NCI-H2171 (cell line): ENCODE measurements at regions not wholly inside any gene's neighbourhood (a gene's known extent, or its start where the extent isn't known, plus 50 kb on each side); places are given as distances from the start of the nearest gene placed in this dataset.

Experiments
- DNase-seq: peaks from one replicate; lab custom pipeline; 2025; lab: John Stamatoyannopoulos, UW

DNA sequence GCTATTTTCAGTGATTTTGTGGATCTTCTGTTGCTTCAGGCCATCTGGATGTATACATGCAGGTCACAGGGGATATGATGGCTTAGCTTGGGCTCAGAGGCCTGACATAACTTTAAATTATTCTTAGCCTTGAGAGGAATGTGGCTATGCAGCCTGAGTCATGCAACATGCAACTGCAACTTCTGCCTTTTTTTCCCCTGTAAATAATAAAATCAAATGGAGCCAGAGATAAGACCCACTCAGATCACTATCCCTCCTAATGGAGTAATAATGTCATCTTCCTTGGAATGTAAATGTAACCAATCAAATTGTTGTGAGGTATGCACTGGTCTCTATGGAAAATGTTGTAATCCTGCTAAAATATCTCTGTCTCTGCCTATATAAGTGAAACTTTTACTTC lies 54.9 kb downstream of the MAGEB17 start:
- no peak for DNase-seq

DNA sequence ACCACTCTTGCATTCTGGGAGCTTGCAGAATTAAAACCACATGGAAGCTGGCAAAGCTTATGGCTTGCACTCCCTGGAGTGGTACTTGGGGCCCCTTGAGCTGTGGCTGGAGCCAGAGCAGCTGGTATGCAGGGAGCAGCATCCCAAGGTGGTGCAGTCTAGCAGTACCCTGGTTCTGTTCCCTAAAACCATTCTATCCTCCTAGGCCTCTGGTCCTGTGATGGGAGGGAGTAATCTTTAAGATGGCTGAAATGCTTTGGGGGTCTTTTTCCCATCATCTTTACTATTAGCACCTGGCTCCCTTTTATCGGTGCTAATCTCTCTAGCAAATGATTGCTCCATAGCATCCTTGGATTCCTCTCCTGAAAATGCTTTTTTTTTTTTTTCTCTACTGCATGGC lies 56.1 kb downstream of the MAGEB17 start:
- no peak for DNase-seq

DNA sequence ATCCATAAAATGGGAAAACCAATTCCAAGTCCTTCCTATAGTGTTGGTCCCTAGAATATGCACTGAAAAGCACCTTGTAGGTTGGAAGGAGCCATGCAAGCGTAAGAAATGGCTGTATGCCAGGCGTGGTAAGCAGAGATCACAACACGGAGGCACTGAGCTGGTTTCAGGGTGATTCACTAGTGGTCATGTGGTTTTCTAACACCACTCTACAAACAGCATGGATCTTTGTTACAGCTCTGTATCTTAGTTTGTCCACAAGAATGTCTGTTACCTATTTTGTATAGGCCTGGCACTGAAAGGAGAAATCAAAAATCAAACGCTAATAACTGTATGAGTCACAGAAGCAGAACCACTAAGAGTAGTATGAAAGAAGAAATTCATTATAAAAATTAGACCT lies 71.9 kb downstream of the MAGEB17 start:
- DNase-seq: no peak

GRCh38 chrX:16240231-16240905 lies 73.1 kb downstream of the MAGEB17 start:
- DNase-seq: no peak

- DNase-seq: no peak
These were observed 73.7 kb downstream of the MAGEB17 start for GRCh38 chrX:16240968-16241367.

- no peak for DNase-seq
These were observed 83.0 kb downstream of the MAGEB17 start for GRCh38 chrX:16250296-16250695.

DNA sequence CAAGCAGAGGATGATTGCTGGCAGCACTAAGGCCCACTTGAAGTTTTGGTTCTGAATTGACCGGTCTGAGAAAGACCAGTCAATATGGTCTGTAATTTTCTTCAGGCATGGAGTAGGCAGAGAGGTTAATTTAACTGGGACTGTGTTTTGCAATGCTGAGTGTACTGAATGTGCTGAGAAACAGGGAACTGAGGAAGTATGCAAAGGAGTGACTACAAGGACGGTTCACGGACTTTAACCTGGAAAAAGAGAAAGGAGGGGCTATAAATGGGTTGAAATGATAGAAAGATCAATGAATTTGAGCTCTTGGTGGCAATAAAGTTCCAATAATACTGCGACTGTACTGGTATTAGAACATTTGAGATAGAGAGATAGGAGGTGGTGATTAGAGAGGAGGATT lies 84.5 kb downstream of the MAGEB17 start:
- no peak for DNase-seq

DNA sequence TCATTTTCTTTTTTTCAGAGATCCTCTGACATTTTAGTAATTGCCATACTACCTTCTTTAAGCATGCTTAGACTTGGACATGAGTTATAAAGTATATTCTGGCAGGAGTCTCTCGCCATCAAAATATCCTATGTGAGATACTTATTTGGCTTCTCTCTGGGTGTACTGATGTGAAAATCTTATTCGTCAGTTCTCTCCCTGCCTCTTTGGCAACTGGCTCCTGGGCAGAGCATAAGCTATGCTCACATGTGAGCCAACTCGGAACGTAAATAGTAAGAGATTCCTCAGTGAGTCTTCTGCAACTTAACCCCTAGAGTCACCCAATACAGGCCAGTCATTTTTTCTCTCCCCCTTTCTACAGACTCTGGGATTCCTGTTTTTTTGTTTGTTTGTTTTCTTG lies 91.6 kb downstream of the MAGEB17 start:
- DNase-seq: no peak

- no peak for DNase-seq
These were observed 100.2 kb downstream of the MAGEB17 start for GRCh38 chrX:16267431-16267830.

DNA sequence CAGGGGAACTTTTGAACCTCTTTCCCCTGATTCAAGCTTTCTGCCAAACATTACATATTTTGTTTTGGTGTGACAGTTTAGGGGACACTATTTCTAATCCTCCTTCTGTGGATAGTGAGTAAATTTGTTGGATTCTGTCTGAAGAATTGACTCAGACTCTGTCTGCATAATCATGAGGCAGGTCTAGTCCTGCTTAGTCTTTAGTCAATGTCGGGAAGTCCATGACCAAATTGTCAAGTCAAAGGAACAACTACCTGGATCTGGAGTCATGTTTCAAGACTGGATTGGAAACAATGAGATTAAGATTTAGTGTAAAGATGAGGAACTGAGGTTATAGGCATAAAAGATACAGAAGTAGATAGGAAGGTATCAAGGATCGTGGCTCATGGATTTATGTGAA lies 100.9 kb downstream of the MAGEB17 start:
- DNase-seq: no peak

DNA sequence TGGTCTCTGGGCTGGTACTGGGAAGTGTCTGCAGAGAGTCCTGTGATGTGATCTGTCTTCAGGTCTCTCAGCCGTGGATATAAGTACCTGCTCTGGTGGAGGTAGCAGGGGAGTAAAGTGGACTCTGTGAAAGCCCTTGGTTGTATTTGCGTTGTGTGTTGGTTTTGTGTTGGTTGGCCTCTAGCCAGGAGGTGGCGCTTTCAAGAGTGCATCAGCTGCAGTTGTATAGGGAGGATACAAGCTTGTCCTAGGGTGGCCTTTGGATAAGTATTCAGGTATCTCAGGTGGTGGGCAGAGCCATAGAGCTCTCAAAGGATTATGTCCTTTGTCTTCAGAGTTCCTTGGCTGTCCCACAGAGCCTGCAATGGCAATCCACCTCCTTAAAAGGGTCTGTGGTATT lies 111.6 kb downstream of the MAGEB17 start:
- no peak for DNase-seq

GRCh38 chrX:16282209-16282608 lies 114.9 kb downstream of the MAGEB17 start:
- DNase-seq: no peak

GRCh38 chrX:16284842-16285241 lies 117.6 kb downstream of the MAGEB17 start:
- no peak for DNase-seq

DNA sequence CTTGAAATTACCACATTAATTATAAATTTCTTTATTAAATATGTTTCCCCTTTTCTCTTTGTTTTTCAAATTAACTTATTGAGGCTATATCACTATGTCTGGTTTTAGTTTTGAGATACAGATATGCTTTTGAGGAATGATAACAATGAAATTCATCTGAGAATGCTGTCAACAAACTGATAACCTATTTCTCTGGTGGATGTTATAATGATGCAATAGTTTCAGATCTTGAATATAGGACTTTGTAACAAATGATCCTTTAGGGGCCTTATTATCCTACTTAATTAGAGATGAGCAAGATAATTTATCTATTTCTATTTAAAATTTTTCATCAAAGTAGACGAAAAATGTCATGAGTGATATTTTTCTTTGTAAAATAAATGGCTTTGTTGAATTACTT lies 123.7 kb downstream of the MAGEB17 start:
- no peak for DNase-seq

DNA sequence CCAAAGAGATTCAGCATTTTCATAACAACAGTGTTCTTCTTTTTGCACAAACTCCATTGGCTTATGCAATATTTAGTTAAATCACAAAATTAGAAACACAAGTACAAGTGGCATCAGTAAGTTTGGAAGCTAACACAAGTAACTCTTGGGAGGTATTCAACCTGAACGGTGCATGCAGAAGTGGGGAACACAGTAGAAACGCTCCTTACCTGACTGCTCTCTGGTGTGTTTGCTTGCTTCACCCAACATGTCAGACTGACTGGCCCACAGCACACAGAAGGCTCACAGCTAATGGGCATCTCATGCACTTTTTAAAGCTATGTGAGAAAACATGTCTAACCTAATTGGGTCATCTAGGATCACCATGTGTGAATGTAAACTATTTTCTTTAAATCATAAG lies 133.6 kb downstream of the MAGEB17 start:
- no peak for DNase-seq

DNA sequence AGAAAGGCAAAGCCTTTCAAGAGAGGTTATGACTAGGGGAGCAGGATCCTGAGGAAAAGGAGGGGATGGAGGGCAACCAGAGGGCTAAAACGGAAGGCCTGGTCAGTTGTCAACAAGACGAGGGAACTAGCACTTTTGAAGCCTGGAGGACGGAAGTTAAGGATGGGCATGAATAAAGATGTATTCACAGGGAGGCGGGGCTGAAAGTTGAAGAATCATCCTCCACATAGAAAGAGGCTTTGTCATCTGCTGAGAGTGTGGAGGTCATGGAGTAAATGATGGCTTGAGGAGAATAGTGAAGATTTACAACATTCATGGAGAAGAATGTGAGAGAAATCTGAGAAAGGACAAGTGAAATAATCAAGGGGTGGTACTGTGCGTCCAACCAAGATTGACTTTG lies 137.5 kb downstream of the MAGEB17 start:
- DNase-seq: no peak

DNA sequence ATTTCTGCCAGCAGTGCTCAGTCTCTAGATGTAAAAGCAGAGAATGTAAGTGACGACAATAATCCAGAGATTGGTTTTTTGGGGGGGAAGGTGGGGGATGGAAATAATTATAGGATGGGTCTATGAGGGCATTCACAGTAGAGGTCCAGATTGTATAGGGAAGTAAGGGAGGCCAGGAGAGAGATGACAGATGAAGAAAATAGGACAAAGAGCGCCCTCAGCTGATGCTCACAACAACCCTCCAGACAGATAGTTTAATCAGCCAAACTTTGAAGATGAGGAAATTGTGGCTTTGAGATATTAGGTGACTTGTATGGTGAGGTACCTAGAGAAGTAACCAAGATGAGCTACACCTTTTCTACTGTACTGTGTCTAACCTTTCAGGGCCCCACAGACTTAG lies 137.9 kb downstream of the MAGEB17 start:
- DNase-seq: no peak

DNA sequence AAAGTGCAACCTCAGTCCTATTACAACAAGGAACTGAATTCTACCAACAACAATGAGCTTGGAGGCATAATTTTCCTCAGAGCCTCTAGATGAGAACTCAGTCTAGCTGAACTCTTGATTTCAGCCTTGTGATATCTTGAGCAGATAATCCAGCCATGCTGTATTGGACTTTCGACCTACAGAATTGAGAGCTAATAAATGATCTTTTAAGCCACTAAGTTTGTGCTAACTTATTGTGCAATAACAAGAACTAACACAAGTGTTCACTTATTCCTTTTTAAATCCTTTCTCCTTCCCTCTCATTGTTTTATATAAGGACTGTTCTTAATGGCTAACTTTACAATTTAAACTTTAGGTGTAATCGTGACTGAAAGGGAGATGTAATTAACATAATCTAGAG lies 140.7 kb downstream of the MAGEB17 start:
- DNase-seq: no peak

GRCh38 chrX:16308773-16309172 lies 141.5 kb downstream of the MAGEB17 start:
- no peak for DNase-seq

DNA sequence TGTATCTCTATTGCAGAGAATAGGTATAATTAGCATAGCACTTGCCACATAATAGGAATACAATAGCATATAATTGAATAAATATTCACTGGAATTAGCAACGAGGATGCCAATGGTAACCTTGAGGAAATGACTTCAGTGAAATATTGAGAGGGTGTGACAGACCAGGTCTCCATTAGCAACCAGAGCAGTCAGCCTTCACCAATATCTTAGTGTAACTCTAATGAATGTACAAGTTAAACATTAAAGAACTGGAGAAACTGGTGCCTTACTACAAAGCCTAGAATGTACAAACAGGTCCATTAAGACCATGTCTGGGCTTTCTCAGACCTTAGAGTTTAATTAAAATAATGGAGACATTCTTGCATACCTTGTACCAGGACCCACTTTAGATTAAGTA lies 143.0 kb downstream of the MAGEB17 start:
- DNase-seq: no peak

DNA sequence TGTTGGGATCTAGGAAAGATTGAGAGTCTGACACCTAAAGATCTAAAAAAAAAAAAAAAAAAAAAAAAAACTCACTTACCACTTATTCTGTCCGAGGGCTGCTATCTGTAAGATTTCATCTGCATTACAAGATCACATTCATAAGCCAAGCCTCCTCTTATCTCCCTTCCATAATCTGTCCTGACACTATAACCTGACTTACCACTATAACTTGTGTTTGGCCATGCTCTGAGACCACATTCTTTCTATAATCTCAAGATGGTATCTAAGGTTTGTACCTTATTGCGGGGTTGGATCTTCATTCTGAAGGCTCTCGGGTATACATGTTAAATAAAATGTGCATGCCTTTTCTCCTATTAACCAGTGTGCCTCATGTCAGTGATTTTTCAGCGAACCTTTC lies 144.4 kb downstream of the MAGEB17 start:
- DNase-seq: no peak

GRCh38 chrX:16312761-16313623 lies 145.7 kb downstream of the MAGEB17 start:
- DNase-seq: no peak

DNA sequence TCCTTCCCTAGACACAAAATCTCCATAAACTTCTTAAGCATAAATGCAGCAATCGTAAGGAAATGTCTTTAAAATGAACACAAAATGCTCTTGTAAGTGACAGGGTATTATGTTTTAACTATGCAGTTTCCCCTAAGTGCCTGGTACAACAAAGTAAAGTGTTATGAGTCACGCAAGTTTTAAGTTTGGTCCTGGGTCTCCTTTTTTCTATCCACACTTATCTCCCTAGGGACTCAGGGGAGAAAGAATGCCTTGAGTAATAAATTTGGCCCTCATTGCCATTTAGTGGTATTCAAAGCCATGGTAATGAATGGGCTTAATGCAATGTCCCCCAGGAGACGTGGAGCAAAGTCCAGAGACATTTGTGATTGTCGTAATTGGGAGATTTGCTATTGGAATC lies 149.1 kb downstream of the MAGEB17 start:
- no peak for DNase-seq

DNA sequence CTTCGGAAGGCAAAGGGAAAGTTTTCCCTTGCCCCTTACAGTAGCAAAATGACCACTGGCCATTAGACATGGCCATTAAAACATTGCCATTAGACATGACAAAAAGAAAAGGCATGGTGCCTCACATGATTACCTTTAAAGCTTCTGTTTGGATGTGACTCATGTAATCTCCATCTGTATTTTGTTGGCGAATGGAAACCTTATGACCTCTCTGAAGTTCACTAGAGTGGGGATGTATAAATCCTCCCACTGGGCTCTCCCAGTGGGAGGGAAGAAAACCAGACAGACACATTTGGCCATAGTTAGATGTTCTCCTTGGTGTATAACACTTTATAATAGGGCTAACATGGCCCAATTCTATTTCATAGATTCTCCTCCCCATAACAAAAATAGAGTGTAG lies 152.6 kb downstream of the MAGEB17 start:
- DNase-seq: no peak
